NB4 (cell line): ENCODE measurements at regions not wholly inside any gene's neighbourhood (a gene's known extent, or its start where the extent isn't known, plus 50 kb on each side); places are given as distances from the start of the nearest gene placed in this dataset.

Source experiments
- CTCF ChIP-seq: IDR thresholded peaks from one replicate; pipeline ENCODE4 v1.5.1; 2012; ENCODE audit warnings: low read depth, low read length
- MAX ChIP-seq: IDR thresholded peaks from 2 replicates; pipeline ENCODE4 v1.6.1; 2011; ENCODE audit warnings: low read depth, low read length
- MYC ChIP-seq: IDR thresholded peaks from 2 replicates; pipeline ENCODE4 v1.6.1; 2011; ENCODE audit warnings: low read depth, low read length
- POLR2A ChIP-seq: IDR thresholded peaks from 2 replicates; pipeline ENCODE4 v1.6.1; 2011; ENCODE audit warnings: mild to moderate bottlenecking; ENCODE audit not compliant: insufficient read length; ENCODE audit errors: extremely low read depth

- TF ChIP-seq CTCF (no peak), POLR2A (no peak), MAX (peak; percentile 24), MYC (no peak)
Observed at GRCh38 chr9:36488389-36488756, 84.3 kb upstream of the MELK start.
